ENCODE measurements at regions not wholly inside any gene's neighbourhood (a gene's known extent, or its start where the extent isn't known, plus 50 kb on each side); places are given as distances from the start of the nearest gene placed in this dataset.

GRCh38 chr14:26199590-26200370 is 398.1 kb downstream of the NOVA1 start:
- no peak for DNase-seq

- no peak for DNase-seq
These were observed 398.7 kb downstream of the NOVA1 start for GRCh38 chr14:26199096-26199495.

- no peak for DNase-seq
These were observed 403.0 kb downstream of the NOVA1 start for GRCh38 chr14:26194816-26195215.

GRCh38 chr14:26191671-26192070 is 406.2 kb downstream of the NOVA1 start:
- DNase-seq: no peak

GRCh38 chr14:26191123-26191522 is 406.7 kb downstream of the NOVA1 start:
- peak; percentile 34 for DNase-seq

GRCh38 chr14:26190646-26191045 is 407.2 kb downstream of the NOVA1 start:
- DNase-seq: no peak

GRCh38 chr14:26187996-26188620 is 409.7 kb downstream of the NOVA1 start:
- DNase-seq: no peak

GRCh38 chr14:26180221-26180620 is 417.6 kb downstream of the NOVA1 start:
- no peak for DNase-seq

- DNase-seq: no peak
These were observed 422.2 kb downstream of the NOVA1 start for GRCh38 chr14:26175658-26176057.

- no peak for DNase-seq
These were observed 423.4 kb downstream of the NOVA1 start for GRCh38 chr14:26174395-26174794.

GRCh38 chr14:26173581-26174110 is 424.2 kb downstream of the NOVA1 start:
- no peak for DNase-seq

GRCh38 chr14:26172396-26172795 is 425.4 kb downstream of the NOVA1 start:
- DNase-seq: no peak

- DNase-seq: no peak
These were observed 426.9 kb downstream of the NOVA1 start for GRCh38 chr14:26170885-26171284.

- DNase-seq: peak; percentile 49
These were observed 434.1 kb downstream of the NOVA1 start for GRCh38 chr14:26163761-26164160.

GRCh38 chr14:26157517-26157916 is 440.3 kb downstream of the NOVA1 start:
- no peak for DNase-seq

GRCh38 chr14:26143057-26143456 is 454.8 kb downstream of the NOVA1 start:
- DNase-seq: no peak

- DNase-seq: no peak
These were observed 458.9 kb downstream of the NOVA1 start for GRCh38 chr14:26138764-26139445.

- DNase-seq: no peak
These were observed 460.7 kb downstream of the NOVA1 start for GRCh38 chr14:26137161-26137560.

- DNase-seq: no peak
These were observed 465.7 kb downstream of the NOVA1 start for GRCh38 chr14:26132061-26132645.

GRCh38 chr14:26130690-26131089 is 467.1 kb downstream of the NOVA1 start:
- no peak for DNase-seq

- DNase-seq: no peak
These were observed 468.7 kb downstream of the NOVA1 start for GRCh38 chr14:26128931-26129671.

GRCh38 chr14:26124896-26125438 is 472.9 kb downstream of the NOVA1 start:
- no peak for DNase-seq
